SK-N-SH treated with all-trans-retinoic acid at 6 μM for 48 hours (cell line): ENCODE measurements at regions not wholly inside any gene's neighbourhood (a gene's known extent, or its start where the extent isn't known, plus 50 kb on each side); places are given as distances from the start of the nearest gene placed in this dataset.

Source experiments
- ATAC-seq: fragments of 200-7000 bp; cut with Tn5 transposase; 3 replicates; pipeline ENCODE4 v1.9.1; 2020; ENCODE audit warnings: mild to moderate bottlenecking, moderate library complexity
- ARNTL ChIP-seq: fragments of 450-650 bp; formaldehyde crosslinking; IDR thresholded peaks from 2 replicates; pipeline ENCODE4 v1.5.0; 2020; ENCODE audit warnings: low read depth, mild to moderate bottlenecking, moderate library complexity, borderline replicate concordance
- BACH2 ChIP-seq: fragments of 250-450 bp; sonication (Bioruptor Pico); IDR thresholded peaks from 2 replicates; pipeline ENCODE4 v1.9.0; 2021; ENCODE audit warnings: mild to moderate bottlenecking, borderline replicate concordance
- CSDC2 ChIP-seq: fragments of 250-450 bp; sonication (Bioruptor Pico); IDR thresholded peaks from 2 replicates; pipeline ENCODE4 v1.5.0; 2020; ENCODE audit warnings: mild to moderate bottlenecking, moderate library complexity
- CSRNP3 ChIP-seq: fragments of 250-450 bp; sonication (Bioruptor Pico); IDR thresholded peaks from 2 replicates; pipeline ENCODE4 v1.5.1; 2021; ENCODE audit warnings: mild to moderate bottlenecking, moderate library complexity
- ESRRG ChIP-seq: fragments of 250-450 bp; sonication (Bioruptor Pico); IDR thresholded peaks from 2 replicates; pipeline ENCODE4 v1.6.1; 2021; ENCODE audit warnings: mild to moderate bottlenecking
- GLIS3 ChIP-seq: fragments of 250-450 bp; sonication (Bioruptor Pico); IDR thresholded peaks from 2 replicates; pipeline ENCODE4 v1.5.0; 2020; ENCODE audit warnings: mild to moderate bottlenecking, moderate library complexity
- ISL1 ChIP-seq: fragments of 250-450 bp; sonication (Bioruptor Pico); IDR thresholded peaks from 2 replicates; pipeline ENCODE4 v2.1.2; 2022; ENCODE audit warnings: mild to moderate bottlenecking, moderate library complexity
- OSR1 ChIP-seq: fragments of 250-450 bp; sonication (Bioruptor Pico); IDR thresholded peaks from 2 replicates; pipeline ENCODE4 v1.8.0; 2022; ENCODE audit warnings: moderate library complexity, mild to moderate bottlenecking, inconsistent platforms
- POU6F1 ChIP-seq: fragments of 250-450 bp; sonication (Bioruptor Pico); IDR thresholded peaks from 2 replicates; pipeline ENCODE4 v1.8.0; 2021; ENCODE audit warnings: low read depth, mild to moderate bottlenecking, moderate library complexity, borderline replicate concordance
- PPARA ChIP-seq: fragments of 250-450 bp; sonication (Bioruptor Pico); IDR thresholded peaks from 2 replicates; pipeline ENCODE4 v1.5.0; 2020; ENCODE audit warnings: mild to moderate bottlenecking, borderline replicate concordance
- RARB ChIP-seq: fragments of 250-450 bp; sonication (Bioruptor Pico); IDR thresholded peaks from 2 replicates; pipeline ENCODE4 v1.8.0; 2021; ENCODE audit warnings: mild to moderate bottlenecking, moderate library complexity
- SNAI2 ChIP-seq: fragments of 250-450 bp; sonication (Bioruptor Pico); IDR thresholded peaks from 2 replicates; pipeline ENCODE4 v1.5.0; 2020; ENCODE audit warnings: mild to moderate bottlenecking, moderate library complexity
- TCF4 ChIP-seq: fragments of 250-450 bp; sonication (Bioruptor Pico); IDR thresholded peaks from 2 replicates; pipeline ENCODE4 v1.8.0; 2021; ENCODE audit warnings: mild to moderate bottlenecking, moderate library complexity, borderline replicate concordance
- TOX ChIP-seq: fragments of 250-450 bp; sonication (Bioruptor Pico); IDR thresholded peaks from 2 replicates; pipeline ENCODE4 v1.8.0; 2021; ENCODE audit warnings: mild to moderate bottlenecking, moderate library complexity, borderline replicate concordance
- TSHZ2 ChIP-seq: fragments of 250-450 bp; sonication (Bioruptor Pico); IDR thresholded peaks from 2 replicates; pipeline ENCODE4 v1.5.0; 2020; ENCODE audit warnings: mild to moderate bottlenecking, moderate library complexity
- ZC3H10 ChIP-seq: fragments of 250-450 bp; sonication (Bioruptor Pico); IDR thresholded peaks from 2 replicates; pipeline ENCODE4 v1.5.1; 2021; ENCODE audit warnings: mild to moderate bottlenecking, moderate library complexity
- ZFP3 ChIP-seq: fragments of 250-450 bp; sonication (Bioruptor Pico); IDR thresholded peaks from 2 replicates; pipeline ENCODE4 v1.5.0; 2020; ENCODE audit warnings: mild to moderate bottlenecking, moderate library complexity
- ZFP30 ChIP-seq: fragments of 450-650 bp; formaldehyde crosslinking; IDR thresholded peaks from 2 replicates; pipeline ENCODE4 v1.5.0; 2022; ENCODE audit warnings: mild to moderate bottlenecking, moderate library complexity
- ZNF565 ChIP-seq: fragments of 450-650 bp; formaldehyde crosslinking; conservative IDR thresholded peaks from 2 replicates; pipeline ENCODE4 v1.5.0; 2020; ENCODE audit warnings: low read depth, mild to moderate bottlenecking, moderate library complexity
- ZNF70 ChIP-seq: fragments of 450-650 bp; formaldehyde crosslinking; IDR thresholded peaks from 2 replicates; pipeline ENCODE4 v1.5.0; 2020; ENCODE audit warnings: mild to moderate bottlenecking, moderate library complexity
- ZNF8 ChIP-seq: fragments of 450-650 bp; formaldehyde crosslinking; IDR thresholded peaks from 2 replicates; pipeline ENCODE4 v1.5.0; 2020; ENCODE audit warnings: mild to moderate bottlenecking, moderate library complexity

GRCh38 chr20:43821795-43822194, 92.9 kb upstream of the TOX2 start (continued):
- TF ChIP-seq TSHZ2 = no peak
- TF ChIP-seq TOX = no peak
- TF ChIP-seq SNAI2 (CRISPR knock-in tag) = no peak
- TF ChIP-seq OSR1 (CRISPR knock-in tag) = no peak
- TF ChIP-seq ZC3H10 = no peak

- TF ChIP-seq GLIS3 (no peak), OSR1 (CRISPR knock-in tag) (no peak), ISL1 (CRISPR knock-in tag) (no peak), ZFP30 (CRISPR knock-in tag) (no peak), BACH2 (CRISPR knock-in tag) (no peak), TOX (no peak), TCF4 (CRISPR knock-in tag) (no peak), PPARA (CRISPR knock-in tag) (no peak), POU6F1 (CRISPR knock-in tag) (no peak), ARNTL (no peak), ZNF8 (no peak), ZC3H10 (no peak)
- ATAC-seq = peak; percentile 82
Measured at GRCh38 chr20:43820731-43821330, 93.8 kb upstream of the TOX2 start.

GRCh38 chr20:43812216-43812615, 85.4 kb upstream of the GTSF1L start:
- ATAC-seq = no peak
- TF ChIP-seq OSR1 (CRISPR knock-in tag) (no peak), ZC3H10 (no peak)

- no peak for TF ChIP-seq POU6F1 (CRISPR knock-in tag)
- TF ChIP-seq SNAI2 (CRISPR knock-in tag) = no peak
- no peak for TF ChIP-seq ISL1 (CRISPR knock-in tag)
- TF ChIP-seq TCF4 (CRISPR knock-in tag) = no peak
- TF ChIP-seq CSDC2 (CRISPR knock-in tag) = no peak
- TF ChIP-seq ZC3H10 = no peak
- no peak for TF ChIP-seq TOX
- TF ChIP-seq ARNTL = no peak
- TF ChIP-seq ESRRG = no peak
- no peak for TF ChIP-seq CSRNP3
- TF ChIP-seq GLIS3 = no peak
- no peak for TF ChIP-seq ZNF70 (CRISPR knock-in tag)
- TF ChIP-seq, all 23 proteins: peak for 0
- no peak for ATAC-seq
Measured at GRCh38 chr20:43809206-43809819, 82.5 kb upstream of the GTSF1L start.

GRCh38 chr20:43804781-43805180, 78.0 kb upstream of the GTSF1L start:
- no peak for ATAC-seq
- TF ChIP-seq BACH2 (CRISPR knock-in tag) (no peak), ZC3H10 (no peak), ZNF565 (CRISPR knock-in tag) (no peak), OSR1 (CRISPR knock-in tag) (no peak), ZFP3 (no peak), PPARA (CRISPR knock-in tag) (no peak), TSHZ2 (no peak), TCF4 (CRISPR knock-in tag) (no peak), ZNF8 (no peak), POU6F1 (CRISPR knock-in tag) (no peak), RARB (CRISPR knock-in tag) (no peak), TOX (no peak)
